Osteoblast (primary cell): ENCODE measurements at regions not wholly inside any gene's neighbourhood (a gene's known extent, or its start where the extent isn't known, plus 50 kb on each side); places are given as distances from the start of the nearest gene placed in this dataset.

Experiments
- DNase-seq: peaks from one replicate; pipeline ENCODE4 v3.0.0; 2011; ENCODE audit warnings: low spot score, mixed read lengths; ENCODE audit not compliant: insufficient read length; ENCODE audit errors: missing footprints
- H2AFZ ChIP-seq: 2 replicates; pipeline ENCODE4 v1.6.0; 2011; ENCODE audit warnings: mild to moderate bottlenecking, low read length
- H3K27ac ChIP-seq: 2 replicates; pipeline ENCODE4 v1.5.1; 2011; ENCODE audit warnings: mild to moderate bottlenecking, low read depth, low read length, moderate library complexity
- H3K27me3 ChIP-seq: 2 replicates; pipeline ENCODE4 v1.6.0; 2012; ENCODE audit warnings: mild to moderate bottlenecking, control low read depth, inconsistent platforms, low read length, moderate library complexity; ENCODE audit not compliant: insufficient read depth
- H3K36me3 ChIP-seq: 2 replicates; pipeline ENCODE4 v1.5.1; 2011; ENCODE audit warnings: mild to moderate bottlenecking, low read length, control low read depth, moderate library complexity; ENCODE audit not compliant: insufficient read depth
- H3K4me1 ChIP-seq: 2 replicates; pipeline ENCODE4 v1.5.1; 2011; ENCODE audit warnings: mild to moderate bottlenecking, low read length, control low read depth, moderate library complexity; ENCODE audit not compliant: insufficient read depth
- H3K4me2 ChIP-seq: 2 replicates; pipeline ENCODE4 v1.6.0; 2011; ENCODE audit warnings: mild to moderate bottlenecking, low read length; ENCODE audit not compliant: insufficient read depth
- H3K4me3 ChIP-seq: fragments of 200-600 bp; sonication (generic); 3 replicates; pipeline ENCODE4 v1.5.1; 2012; ENCODE audit warnings: mild to moderate bottlenecking, low read length, inconsistent platforms; ENCODE audit not compliant: insufficient read depth
- H3K79me2 ChIP-seq: 2 replicates; pipeline ENCODE4 v1.6.0; 2012; ENCODE audit warnings: mild to moderate bottlenecking, low read length, control low read depth, inconsistent platforms; ENCODE audit not compliant: insufficient read depth
- H3K9me3 ChIP-seq: 2 replicates; pipeline ENCODE4 v1.5.1; 2011; ENCODE audit warnings: low read depth, low read length, control low read depth
- H4K20me1 ChIP-seq: 2 replicates; pipeline ENCODE4 v1.6.0; 2012; ENCODE audit warnings: mild to moderate bottlenecking, low read length, control low read depth; ENCODE audit not compliant: insufficient read depth
- TF ChIP-seq, protein P1 (sequence below): IDR thresholded peaks from 2 replicates; pipeline ENCODE4 v1.5.1; 2011; ENCODE audit warnings: mild to moderate bottlenecking, low read depth, low read length, moderate library complexity; ENCODE audit errors: extremely low read depth

DNA sequence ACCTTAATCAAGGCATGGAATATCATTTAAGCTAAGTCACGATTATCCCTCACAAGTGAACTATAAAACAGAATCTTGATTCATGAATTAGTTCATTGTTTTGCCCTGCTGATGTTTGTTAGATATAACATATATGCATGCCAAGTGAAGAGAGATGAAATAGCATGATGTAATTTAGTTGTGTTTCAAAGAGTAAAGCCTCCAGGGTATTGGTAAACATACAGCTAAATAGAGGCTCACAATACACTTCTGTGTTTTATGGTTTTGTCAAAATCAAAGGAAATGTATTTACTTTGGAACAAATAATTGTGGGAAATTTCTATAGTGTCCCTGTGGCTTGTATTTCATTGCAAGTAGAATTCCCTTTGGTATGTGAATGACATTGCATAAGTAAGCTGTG, 69.0 kb upstream of the LEF1 start:
- Histone ChIP-seq H3K4me3 (no peak overlapping the region), H3K4me2 (no peak overlapping the region), H3K36me3 (no peaks in the 10 kb centered on the region), H3K79me2 (no peaks in the 10 kb centered on the region), H3K27me3 (no peaks in the 10 kb centered on the region), H3K9me3 (no peaks in the 10 kb centered on the region), H3K4me1 (no peaks in the 10 kb centered on the region), H3K27ac (no peak overlapping the region), H4K20me1 (no peaks in the 10 kb centered on the region), H2AFZ (no peak overlapping the region)
- TF ChIP-seq, protein P1, sequence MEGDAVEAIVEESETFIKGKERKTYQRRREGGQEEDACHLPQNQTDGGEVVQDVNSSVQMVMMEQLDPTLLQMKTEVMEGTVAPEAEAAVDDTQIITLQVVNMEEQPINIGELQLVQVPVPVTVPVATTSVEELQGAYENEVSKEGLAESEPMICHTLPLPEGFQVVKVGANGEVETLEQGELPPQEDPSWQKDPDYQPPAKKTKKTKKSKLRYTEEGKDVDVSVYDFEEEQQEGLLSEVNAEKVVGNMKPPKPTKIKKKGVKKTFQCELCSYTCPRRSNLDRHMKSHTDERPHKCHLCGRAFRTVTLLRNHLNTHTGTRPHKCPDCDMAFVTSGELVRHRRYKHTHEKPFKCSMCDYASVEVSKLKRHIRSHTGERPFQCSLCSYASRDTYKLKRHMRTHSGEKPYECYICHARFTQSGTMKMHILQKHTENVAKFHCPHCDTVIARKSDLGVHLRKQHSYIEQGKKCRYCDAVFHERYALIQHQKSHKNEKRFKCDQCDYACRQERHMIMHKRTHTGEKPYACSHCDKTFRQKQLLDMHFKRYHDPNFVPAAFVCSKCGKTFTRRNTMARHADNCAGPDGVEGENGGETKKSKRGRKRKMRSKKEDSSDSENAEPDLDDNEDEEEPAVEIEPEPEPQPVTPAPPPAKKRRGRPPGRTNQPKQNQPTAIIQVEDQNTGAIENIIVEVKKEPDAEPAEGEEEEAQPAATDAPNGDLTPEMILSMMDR: no peak
- no peak for DNase-seq

DNA sequence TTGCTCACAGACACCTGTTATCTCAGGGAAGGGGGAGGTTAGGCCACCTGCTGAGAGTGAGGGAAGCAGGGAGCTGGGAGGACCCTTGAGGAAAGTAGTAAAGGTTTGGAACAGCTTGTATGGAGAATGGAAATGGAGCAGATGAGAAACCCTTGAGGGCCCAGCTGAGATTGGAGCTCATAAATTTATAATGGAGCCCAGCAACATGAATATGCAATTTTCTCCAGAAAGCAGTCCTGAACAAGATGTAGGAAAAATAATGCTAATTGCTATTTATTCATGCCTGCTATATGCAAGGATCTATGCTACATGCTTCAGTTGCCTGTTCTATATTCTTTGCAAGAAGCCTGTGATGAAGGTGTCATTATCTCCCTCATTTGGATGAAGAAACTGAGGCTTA, 67.5 kb upstream of the LEF1 start:
- no peak overlapping the region for H3K4me2 ChIP-seq
- no peak overlapping the region for H3K27ac ChIP-seq
- H2AFZ ChIP-seq: no peak overlapping the region
- TF ChIP-seq, protein P1: no peak
- no peaks in the 10 kb centered on the region for H4K20me1 ChIP-seq
- H3K4me3 ChIP-seq: no peak overlapping the region
- no peaks in the 10 kb centered on the region for H3K79me2 ChIP-seq
- DNase-seq: no peak
- H3K27me3 ChIP-seq: no peaks in the 10 kb centered on the region
- no peaks in the 10 kb centered on the region for H3K36me3 ChIP-seq
- no peaks in the 10 kb centered on the region for H3K4me1 ChIP-seq
- H3K9me3 ChIP-seq: no peaks in the 10 kb centered on the region

DNA sequence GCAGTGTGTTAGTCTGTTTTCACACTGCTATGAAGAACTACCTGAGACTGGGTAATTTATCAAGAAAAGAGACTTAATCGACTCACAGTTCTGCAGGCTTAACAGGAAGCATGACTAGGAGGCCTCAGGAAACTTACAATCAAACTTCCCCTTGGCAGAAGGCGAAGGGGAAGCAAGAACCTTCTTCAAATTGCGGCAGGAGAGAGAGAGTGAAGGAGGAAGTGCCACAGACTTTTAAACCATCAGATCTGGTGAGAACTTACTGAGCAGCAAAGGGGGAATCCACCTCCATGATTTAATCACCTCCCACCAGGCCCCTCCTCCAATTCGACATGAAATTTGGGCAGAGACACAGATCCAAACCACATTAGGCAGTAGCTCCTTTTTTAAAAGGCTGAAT, 59.2 kb upstream of the LEF1 start:
- no peak for DNase-seq
- Histone ChIP-seq H3K4me1 (no peaks in the 10 kb centered on the region), H3K9me3 (no peaks in the 10 kb centered on the region), H3K36me3 (no peaks in the 10 kb centered on the region), H3K79me2 (no peaks in the 10 kb centered on the region), H3K27ac (no peak overlapping the region), H3K4me2 (no peak overlapping the region), H2AFZ (no peak overlapping the region), H4K20me1 (no peaks in the 10 kb centered on the region), H3K27me3 (no peaks in the 10 kb centered on the region), H3K4me3 (no peak overlapping the region)
- TF ChIP-seq, protein P1: no peak

DNA sequence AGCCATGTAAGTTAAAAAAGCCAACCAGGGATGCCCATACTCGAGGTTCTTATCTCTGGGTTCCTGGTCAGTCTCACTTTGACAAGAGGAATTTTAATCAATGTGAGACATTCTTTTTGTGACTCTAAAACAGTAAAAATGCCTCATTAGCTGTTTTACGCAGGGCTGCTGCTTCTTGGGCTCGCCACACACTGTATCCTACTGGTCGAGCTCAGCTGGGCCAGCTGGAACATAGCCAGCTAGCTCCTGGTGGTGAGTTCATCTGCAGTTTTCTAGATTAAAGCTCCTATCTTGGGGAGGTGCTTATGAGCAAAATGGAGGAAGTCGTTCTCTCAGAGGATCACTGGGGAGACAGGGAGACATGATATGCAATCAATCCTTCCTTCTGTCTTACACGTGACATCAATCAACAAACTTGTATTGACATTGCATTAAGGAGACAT, 55.9 kb upstream of the LEF1 start:
- Histone ChIP-seq H3K36me3 (no peaks in the 10 kb centered on the region), H3K9me3 (no peaks in the 10 kb centered on the region), H2AFZ (no peak overlapping the region), H3K27ac (no peak overlapping the region), H3K4me1 (no peaks in the 10 kb centered on the region), H3K79me2 (no peaks in the 10 kb centered on the region), H4K20me1 (no peaks in the 10 kb centered on the region), H3K27me3 (no peaks in the 10 kb centered on the region), H3K4me2 (no peak overlapping the region), H3K4me3 (no peak overlapping the region)
- no peak for DNase-seq
- TF ChIP-seq, protein P1: no peak
